Common myeloid progenitor, CD34-positive (primary cell): ENCODE measurements at regions not wholly inside any gene's neighbourhood (a gene's known extent, or its start where the extent isn't known, plus 50 kb on each side); places are given as distances from the start of the nearest gene placed in this dataset.

Experiments
- CTCF ChIA-PET: fragments of 350-600 bp; sonication (Branson Sonifier 250); formaldehyde crosslinking; loops from one replicate; lab custom pipeline; 2021; ENCODE audit warnings: antibody characterized with exemption; lab: Charles Lee
- POLR2A ChIA-PET: fragments of 350-600 bp; sonication (Branson Sonifier 250); formaldehyde crosslinking; loops from one replicate; lab custom pipeline; 2021; ENCODE audit warnings: antibody characterized with exemption; lab: Charles Lee
- DNase-seq, 3 donors: peaks; one replicate each; pipeline versions ENCODE4 v3.0.0 to v3.0.0-alpha.2; 2013
- H3K27ac ChIP-seq, 2 experiments: 1 replicate in 1 of 2; 2 replicates in 1 of 2; pipeline ENCODE4 v1.7.0; 2013; ENCODE audit warnings: inconsistent platforms in 2 of 2, low read length in 2 of 2, mild to moderate bottlenecking in 2 of 2, low read depth in 1 of 2, moderate library complexity in 1 of 2; ENCODE audit not compliant: severe bottlenecking in 2 of 2, insufficient read depth in 1 of 2, poor library complexity in 1 of 2
- H3K27me3 ChIP-seq, 5 experiments: replicated peaks in 2 of 5; 1 replicate in 3 of 5; 2 replicates in 2 of 5; pipeline versions ENCODE4 v1.6.1 to v1.7.0; 2013; ENCODE audit warnings: low read length in 4 of 5, mild to moderate bottlenecking in 2 of 5, moderate library complexity in 2 of 5, inconsistent platforms in 1 of 5; ENCODE audit not compliant: insufficient read depth in 5 of 5, control insufficient read depth in 4 of 5
- H3K36me3 ChIP-seq, 4 experiments: 1 replicate in 2 of 4; 2 replicates in 2 of 4; pipeline versions ENCODE4 v1.6.1 to v1.7.0; 2013; ENCODE audit warnings: low read length in 3 of 4, control low read depth in 1 of 4, mild to moderate bottlenecking in 1 of 4; ENCODE audit not compliant: control insufficient read depth in 4 of 4, insufficient read depth in 4 of 4
- H3K4me1 ChIP-seq, 4 experiments: 1 replicate in 3 of 4; 2 replicates in 1 of 4; pipeline versions ENCODE4 v1.6.1 to v1.7.1; 2013; ENCODE audit warnings: low read length in 3 of 4, mild to moderate bottlenecking in 3 of 4, control low read depth in 1 of 4, inconsistent platforms in 1 of 4, moderate library complexity in 1 of 4; ENCODE audit not compliant: control insufficient read depth in 4 of 4, insufficient read depth in 4 of 4; ENCODE audit errors: control extremely low read depth in 1 of 4
- H3K4me3 ChIP-seq, 7 experiments: 1 replicate in 4 of 7; 2 replicates in 3 of 7; pipeline versions ENCODE4 v1.5.1 to v1.7.0; 2013; ENCODE audit warnings: mild to moderate bottlenecking in 7 of 7, low read length in 6 of 7, moderate library complexity in 6 of 7, inconsistent platforms in 2 of 7, low read depth in 2 of 7, control low read depth in 1 of 7; ENCODE audit not compliant: insufficient read depth in 4 of 7, control insufficient read depth in 1 of 7; ENCODE audit errors: extremely low read depth in 1 of 7
- H3K9me3 ChIP-seq, 5 experiments: 1 replicate in 4 of 5; 2 replicates in 1 of 5; pipeline versions ENCODE4 v1.6.1 to v1.7.1; 2013; ENCODE audit warnings: low read length in 4 of 5, mild to moderate bottlenecking in 2 of 5, inconsistent platforms in 1 of 5, low read depth in 1 of 5, moderate library complexity in 1 of 5; ENCODE audit not compliant: control insufficient read depth in 4 of 5, insufficient read depth in 2 of 5; ENCODE audit errors: control extremely low read depth in 1 of 5
- WGBS: methylation state at CpG from one replicate; pipeline ENCODE4 v1.1.5; 2013; ENCODE audit not compliant: insufficient coverage; 5-methylcytosine and 5-hydroxymethylcytosine counted together

DNA sequence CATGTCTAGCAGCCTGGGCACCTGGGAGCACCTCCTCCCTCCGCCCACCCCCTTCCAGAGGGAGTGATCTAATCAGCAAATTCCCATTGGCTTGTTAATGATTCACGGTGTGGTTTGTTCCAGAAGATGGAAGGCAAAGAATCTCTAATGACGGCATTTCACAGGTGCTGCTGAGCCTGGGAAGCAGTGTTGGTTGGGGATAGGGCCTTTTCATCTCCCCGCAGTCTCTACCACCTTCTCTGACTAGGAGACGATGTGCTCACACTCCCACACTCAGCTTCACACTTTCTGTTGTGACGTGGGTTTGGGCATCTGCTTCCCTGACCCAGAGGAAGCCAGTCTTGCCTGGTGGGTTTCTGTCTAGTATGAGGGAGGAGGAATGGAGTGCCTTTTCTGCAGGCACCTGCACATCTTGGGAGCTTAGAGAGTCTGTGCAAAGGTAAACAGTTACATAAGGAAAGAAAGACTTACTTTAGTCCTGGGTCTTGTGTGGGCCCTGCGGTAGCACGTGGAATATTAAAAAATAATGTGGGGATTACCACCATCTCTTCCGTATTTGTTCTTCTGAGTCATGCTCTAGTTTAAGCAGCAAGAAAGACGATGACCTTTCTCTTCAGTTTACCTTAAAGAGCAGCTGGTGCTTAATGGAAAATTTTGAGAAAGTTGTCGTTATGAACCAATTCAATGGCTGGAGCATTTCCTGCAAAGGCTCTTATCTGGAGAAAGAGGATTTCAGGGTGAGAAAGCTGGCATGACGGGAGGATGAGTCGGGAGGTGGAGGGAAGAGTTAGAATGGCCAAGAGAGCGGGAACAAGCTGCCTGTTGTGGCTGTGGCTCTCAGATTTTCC lies 70.6 kb upstream of the ARHGAP5 start:
- Histone ChIP-seq H3K27ac (no peak overlapping the region), H3K27me3 (no peaks in the 10 kb centered on the region), H3K4me1 (no peaks in the 10 kb centered on the region), H3K36me3 (no peaks in the 10 kb centered on the region), H3K9me3 (no peaks in the 10 kb centered on the region), H3K4me3 (no peak overlapping the region)
- CTCF ChIA-PET, result no interaction called here
- no peak for DNase-seq
- POLR2A ChIA-PET, result no interaction called here
- 94% methylated on average over 6 of the region's 14 CpGs for WGBS

DNA sequence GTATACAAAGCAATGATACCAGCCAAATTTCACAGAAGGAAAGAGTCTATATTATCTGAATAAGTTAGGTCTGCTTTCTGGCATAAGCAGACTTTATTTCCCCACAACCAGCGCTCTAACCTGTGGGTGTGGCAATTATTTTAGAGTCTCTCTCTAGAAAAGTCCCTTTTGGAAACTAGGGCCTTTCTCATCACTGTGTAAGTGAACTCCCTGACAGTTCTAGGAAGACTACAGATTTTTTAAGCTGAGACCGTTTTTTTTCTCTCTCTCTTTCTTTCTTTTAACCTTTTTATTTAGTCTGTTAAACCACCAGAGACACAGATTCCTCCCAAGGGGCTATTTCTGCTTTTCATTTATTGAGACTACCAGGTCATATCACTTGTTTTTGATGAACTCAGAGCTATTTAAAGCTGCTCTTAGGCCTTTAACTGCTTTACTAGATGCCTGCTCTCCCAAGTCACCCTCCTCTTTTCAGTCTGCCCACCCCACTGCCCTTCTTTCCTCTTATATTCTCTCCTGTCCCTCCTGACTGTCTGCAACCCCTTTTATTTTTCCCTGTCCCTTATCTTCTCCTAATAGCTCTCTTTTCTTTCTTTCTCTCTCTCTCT lies 69.2 kb upstream of the ARHGAP5 start:
- DNase-seq, result no peak
- ChIA-PET CTCF (no interaction called here), POLR2A (no interaction called here)
- Histone ChIP-seq H3K27ac (no peak overlapping the region), H3K27me3 (no peaks in the 10 kb centered on the region), H3K4me1 (no peaks in the 10 kb centered on the region), H3K9me3 (no peaks in the 10 kb centered on the region), H3K36me3 (no peaks in the 10 kb centered on the region), H3K4me3 (no peak overlapping the region)
- 65% methylated on average over 2 of the region's 2 CpGs for WGBS

GRCh38 chr14:32008602-32009193 lies 68.4 kb upstream of the ARHGAP5 start:
- ChIA-PET CTCF (no interaction called here), POLR2A (no interaction called here)
- H3K9me3 ChIP-seq, result no peaks in the 10 kb centered on the region
- no peaks in the 10 kb centered on the region for H3K27me3 ChIP-seq
- H3K4me3 ChIP-seq, result no peak overlapping the region
- no peaks in the 10 kb centered on the region for H3K4me1 ChIP-seq
- H3K36me3 ChIP-seq, result no peaks in the 10 kb centered on the region
- no CpG with 5 or more reads among the region's 1 CpG for WGBS
- H3K27ac ChIP-seq, result no peak overlapping the region
- DNase-seq, result no peak

GRCh38 chr14:32009221-32009975 lies 67.7 kb upstream of the ARHGAP5 start:
- Histone ChIP-seq H3K27ac (no peak overlapping the region), H3K9me3 (no peaks in the 10 kb centered on the region), H3K4me1 (no peaks in the 10 kb centered on the region), H3K27me3 (no peaks in the 10 kb centered on the region), H3K36me3 (no peaks in the 10 kb centered on the region), H3K4me3 (no peak overlapping the region)
- DNase-seq, result no peak
- ChIA-PET POLR2A (no interaction called here), CTCF (no interaction called here)
- 98% methylated on average over 4 of the region's 5 CpGs for WGBS

DNA sequence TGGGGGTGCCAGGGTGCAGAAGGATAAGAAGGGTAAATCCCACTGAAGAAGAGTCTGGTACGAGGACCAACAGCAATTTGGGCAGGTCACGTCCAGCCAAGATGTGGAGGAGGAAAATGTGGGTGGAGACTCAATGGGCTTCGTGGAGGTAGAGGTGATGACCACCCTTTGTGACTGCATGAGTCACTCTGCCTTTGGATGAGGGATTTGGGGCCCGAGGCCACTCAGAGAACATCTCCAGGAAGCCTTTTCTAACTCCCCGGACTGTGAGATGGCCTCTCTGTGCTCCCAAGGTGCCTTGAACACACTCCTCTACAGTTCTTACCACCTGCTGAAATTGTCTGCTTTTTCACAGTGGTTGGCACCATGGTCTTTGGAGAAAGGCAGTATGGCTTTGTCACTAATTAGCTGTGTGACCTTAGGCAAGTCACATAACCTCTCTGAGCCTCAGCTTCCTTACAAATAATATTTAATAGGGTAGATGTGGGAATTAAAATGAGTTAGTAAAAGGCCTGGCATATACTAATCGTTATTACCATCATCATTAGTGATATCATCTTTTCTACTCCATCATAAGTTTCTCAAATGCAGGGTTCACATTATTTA lies 67.0 kb upstream of the ARHGAP5 start:
- 87% methylated on average over 5 of the region's 6 CpGs for WGBS
- no peaks in the 10 kb centered on the region for H3K36me3 ChIP-seq

DNA sequence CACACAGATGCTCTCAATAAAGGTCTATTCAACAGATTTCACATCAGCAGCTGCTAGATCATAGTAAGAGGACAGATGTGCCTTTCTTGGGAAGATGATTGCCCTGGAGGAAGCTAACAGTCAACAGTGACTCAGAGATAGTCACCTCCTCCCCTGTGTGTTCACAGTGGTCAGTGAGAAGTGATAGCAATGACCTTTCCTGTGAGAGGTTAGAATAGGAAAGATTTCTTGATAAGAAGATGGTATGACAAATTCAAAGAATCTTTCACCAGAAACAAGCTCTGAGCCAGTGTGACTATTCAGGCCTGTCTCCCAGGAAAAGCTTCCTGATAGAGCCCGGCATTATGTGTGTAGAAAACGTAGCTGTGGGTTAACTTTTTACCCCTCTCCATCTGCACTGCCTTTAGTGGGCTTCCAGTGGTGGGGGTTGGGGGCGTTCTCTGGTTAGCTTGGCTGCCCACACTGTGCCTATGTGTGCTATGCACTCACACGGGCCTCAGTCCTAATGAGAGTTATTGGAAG lies 66.4 kb upstream of the ARHGAP5 start:
- Histone ChIP-seq H3K4me1 (no peaks in the 10 kb centered on the region), H3K36me3 (no peaks in the 10 kb centered on the region), H3K27ac (no peak overlapping the region), H3K4me3 (no peak overlapping the region), H3K27me3 (no peaks in the 10 kb centered on the region), H3K9me3 (no peaks in the 10 kb centered on the region)
- POLR2A ChIA-PET, result no interaction called here
- DNase-seq, result no peak
- whole genome bisulfite sequencing, result 98% methylated on average over 4 of the region's 4 CpGs
- CTCF ChIA-PET, result interaction anchor here (0.7 kb wide), 1 partner anchor 84 kb away, joined by 3 read pairs; no protein-coding TSS in a partner anchor

More for the DNA sequence above, 67.0 kb upstream of the ARHGAP5 start:
- H3K4me1 ChIP-seq, result no peaks in the 10 kb centered on the region
- CTCF ChIA-PET, result no interaction called here
- H3K9me3 ChIP-seq, result no peaks in the 10 kb centered on the region
- H3K4me3 ChIP-seq, result no peak overlapping the region
- no peaks in the 10 kb centered on the region for H3K27me3 ChIP-seq
- H3K27ac ChIP-seq, result no peak overlapping the region
- POLR2A ChIA-PET, result no interaction called here
- no peak for DNase-seq
